ENCODE measurements at regions not wholly inside any gene's neighbourhood (a gene's known extent, or its start where the extent isn't known, plus 50 kb on each side); places are given as distances from the start of the nearest gene placed in this dataset.

GRCh38 chrX:54639346-54640102, 109.5 kb downstream of the GNL3L start (continued):
- TF ChIP-seq CREB3 (tag; conservative IDR thresholded peaks at IDR 0.05; ENCODE audit: low read depth) (no peak), SAFB2 (IDR thresholded peaks at IDR 0.05; ENCODE audit: borderline replicate concordance, low read depth, low read length, severe bottlenecking) (no peak), KDM5B (IDR thresholded peaks at IDR 0.05; ENCODE audit: insufficient replicate concordance, low read depth, low read length) (peak; percentile 58), BRD4 (IDR thresholded peaks at IDR 0.05) (0 out of 2 replicates have a peak, but pooled peaks have one; percentile 27), ZNF407 (IDR thresholded peaks at IDR 0.05; ENCODE audit: low read depth) (no peak), FOXK2 (conservative IDR thresholded peaks at IDR 0.05 in 1 of 2, IDR thresholded peaks at IDR 0.05 in 1 of 2; ENCODE audit: low read depth in 2 of 2) (peak in 1 of 2 experiments; percentile 11; a peak in 1 of 4 replicates), MEF2D (tag; conservative IDR thresholded peaks at IDR 0.05; ENCODE audit: low read depth) (0 out of 2 replicates have a peak, but pooled peaks have one; percentile 49), ZBTB11 (CRISPR knock-in tag; IDR thresholded peaks at IDR 0.05) (0 out of 6 replicates have a peak, but pooled peaks of 2 of the 3 experiments have one; percentile 32 to 42), MYC (IDR thresholded peaks at IDR 0.05; ENCODE audit: low read depth, low read length) (peak; percentile 67), MYC (CRISPR knock-in tag; IDR thresholded peaks at IDR 0.05; ENCODE audit: borderline replicate concordance, low read depth) (no peak), ATF7 (IDR thresholded peaks at IDR 0.05) (peak; percentile 99)

Measured in K562 (cell line).